Loucy (cell line): ENCODE measurements at regions not wholly inside any gene's neighbourhood (a gene's known extent, or its start where the extent isn't known, plus 50 kb on each side); places are given as distances from the start of the nearest gene placed in this dataset.

Source experiments
- H2AFZ ChIP-seq: fragments of 200-600 bp; sonication (generic); 2 replicates; pipeline ENCODE4 v1.6.0; 2016; ENCODE audit warnings: antibody characterized with exemption, mild to moderate bottlenecking, low read length, moderate library complexity
- H3F3A ChIP-seq: fragments of 200-600 bp; 2 replicates; pipeline ENCODE4 v1.6.0; 2016; ENCODE audit warnings: antibody characterized with exemption, low read depth, mild to moderate bottlenecking
- H3K27me3 ChIP-seq: fragments of 200-600 bp; sonication (generic); 2 replicates; pipeline ENCODE4 v1.6.1; 2014; ENCODE audit warnings: low read length, mild to moderate bottlenecking; ENCODE audit not compliant: insufficient read depth, poor library complexity, severe bottlenecking
- H3K36me3 ChIP-seq: fragments of 200-600 bp; sonication (generic); 2 replicates; pipeline ENCODE4 v1.6.1; 2016; ENCODE audit warnings: low read length; ENCODE audit not compliant: insufficient read depth
- H3K4me1 ChIP-seq: fragments of 200-600 bp; sonication (generic); 2 replicates; pipeline ENCODE4 v1.5.1; 2014; ENCODE audit warnings: low read length, mild to moderate bottlenecking; ENCODE audit not compliant: insufficient read depth, poor library complexity, severe bottlenecking
- H3K4me2 ChIP-seq: fragments of 200-600 bp; sonication (generic); 2 replicates; pipeline ENCODE4 v1.6.0; 2014; ENCODE audit warnings: antibody characterized with exemption, low read length, low read depth, mild to moderate bottlenecking; ENCODE audit not compliant: poor library complexity, severe bottlenecking
- H3K4me3 ChIP-seq: fragments of 200-600 bp; sonication (generic); 2 replicates; pipeline ENCODE4 v1.5.1; 2014; ENCODE audit warnings: low read length, mild to moderate bottlenecking, mixed read lengths; ENCODE audit not compliant: poor library complexity, severe bottlenecking
- H3K79me2 ChIP-seq: fragments of 200-600 bp; sonication (generic); 2 replicates; pipeline ENCODE4 v1.6.1; 2014; ENCODE audit warnings: low read length; ENCODE audit not compliant: insufficient read depth
- H3K9ac ChIP-seq: fragments of 200-600 bp; sonication (generic); 2 replicates; pipeline ENCODE4 v1.6.0; 2014; ENCODE audit warnings: mild to moderate bottlenecking, low read depth, low read length, moderate library complexity; ENCODE audit not compliant: poor library complexity, severe bottlenecking
- H3K9me2 ChIP-seq: fragments of 200-600 bp; sonication (generic); replicated peaks from 2 replicates; pipeline ENCODE4 v1.6.1; 2016; ENCODE audit warnings: low read depth, low read length, mixed read lengths
- H3K9me3 ChIP-seq: fragments of 200-600 bp; sonication (generic); 2 replicates; pipeline ENCODE4 v1.6.1; 2014; ENCODE audit warnings: mild to moderate bottlenecking, antibody characterized with exemption, low read length, low read depth; ENCODE audit not compliant: insufficient read depth
- H4K20me1 ChIP-seq: fragments of 200-600 bp; sonication (generic); 2 replicates; pipeline ENCODE4 v1.6.0; 2014; ENCODE audit warnings: antibody characterized with exemption, low read length, mild to moderate bottlenecking; ENCODE audit not compliant: insufficient read depth, poor library complexity, severe bottlenecking
- CTCF ChIP-seq: fragments of 200-600 bp; sonication (generic); conservative IDR thresholded peaks from 2 replicates; pipeline ENCODE4 v1.5.1; 2014; ENCODE audit warnings: mild to moderate bottlenecking, antibody characterized with exemption, low read length
- EZH2phosphoT487 ChIP-seq: fragments of 200-600 bp; IDR thresholded peaks from 2 replicates; pipeline ENCODE4 v1.6.1; 2018; ENCODE audit warnings: antibody characterized with exemption, mild to moderate bottlenecking, moderate library complexity, borderline replicate concordance

- H3K4me3 ChIP-seq: no peak overlapping the region
- no peaks in the 10 kb centered on the region for H3K9me2 ChIP-seq
- H3K4me2 ChIP-seq: no peak overlapping the region
- H3K79me2 ChIP-seq: no peaks in the 10 kb centered on the region
- no peaks in the 10 kb centered on the region for H3F3A ChIP-seq
- no peak overlapping the region for H2AFZ ChIP-seq
- H3K27me3 ChIP-seq: no peaks in the 10 kb centered on the region
- TF ChIP-seq CTCF: no peak
- TF ChIP-seq EZH2phosphoT487: no peak
- H3K9ac ChIP-seq: no peak overlapping the region
- H4K20me1 ChIP-seq: no peaks in the 10 kb centered on the region
- no peaks in the 10 kb centered on the region for H3K36me3 ChIP-seq
- no peaks in the 10 kb centered on the region for H3K9me3 ChIP-seq
- no peaks in the 10 kb centered on the region for H3K4me1 ChIP-seq
Measured at GRCh38 chr1:37398096-37398495, 76.3 kb upstream of the ZC3H12A start.

GRCh38 chr1:37399205-37399604 is 75.2 kb upstream of the ZC3H12A start:
- H3K4me1 ChIP-seq: no peaks in the 10 kb centered on the region
- no peak overlapping the region for H3K9ac ChIP-seq
- no peaks in the 10 kb centered on the region for H3K9me2 ChIP-seq
- H3K27me3 ChIP-seq: no peaks in the 10 kb centered on the region
- no peak for TF ChIP-seq EZH2phosphoT487
- no peak for TF ChIP-seq CTCF
- no peaks in the 10 kb centered on the region for H3K36me3 ChIP-seq
- H3F3A ChIP-seq: no peaks in the 10 kb centered on the region
- H4K20me1 ChIP-seq: no peaks in the 10 kb centered on the region
- H3K4me2 ChIP-seq: no peak overlapping the region
- no peak overlapping the region for H3K4me3 ChIP-seq
- no peaks in the 10 kb centered on the region for H3K9me3 ChIP-seq
- H2AFZ ChIP-seq: no peak overlapping the region
- H3K79me2 ChIP-seq: no peaks in the 10 kb centered on the region

GRCh38 chr1:37399830-37400464 is 74.4 kb upstream of the ZC3H12A start:
- H3K79me2 ChIP-seq: no peaks in the 10 kb centered on the region
- no peak for TF ChIP-seq CTCF
- no peak for TF ChIP-seq EZH2phosphoT487
- no peaks in the 10 kb centered on the region for H3K36me3 ChIP-seq
- H2AFZ ChIP-seq: no peak overlapping the region
- no peaks in the 10 kb centered on the region for H3K9me3 ChIP-seq
- no peak overlapping the region for H3K4me3 ChIP-seq
- no peaks in the 10 kb centered on the region for H3F3A ChIP-seq
- no peaks in the 10 kb centered on the region for H4K20me1 ChIP-seq
- H3K9me2 ChIP-seq: no peaks in the 10 kb centered on the region
- H3K4me1 ChIP-seq: no peaks in the 10 kb centered on the region
- no peak overlapping the region for H3K9ac ChIP-seq
- H3K4me2 ChIP-seq: no peak overlapping the region
- H3K27me3 ChIP-seq: no peaks in the 10 kb centered on the region
